Inferior parietal cortex (tissue), 1 donor: ENCODE measurements at regions not wholly inside any gene's neighbourhood (a gene's known extent, or its start where the extent isn't known, plus 50 kb on each side); places are given as distances from the start of the nearest gene placed in this dataset.

Source experiments
- DNase-seq: peaks from one replicate; pipeline ENCODE4 v3.0.0-alpha.2; 2016; ENCODE audit errors: extremely low spot score

DNA sequence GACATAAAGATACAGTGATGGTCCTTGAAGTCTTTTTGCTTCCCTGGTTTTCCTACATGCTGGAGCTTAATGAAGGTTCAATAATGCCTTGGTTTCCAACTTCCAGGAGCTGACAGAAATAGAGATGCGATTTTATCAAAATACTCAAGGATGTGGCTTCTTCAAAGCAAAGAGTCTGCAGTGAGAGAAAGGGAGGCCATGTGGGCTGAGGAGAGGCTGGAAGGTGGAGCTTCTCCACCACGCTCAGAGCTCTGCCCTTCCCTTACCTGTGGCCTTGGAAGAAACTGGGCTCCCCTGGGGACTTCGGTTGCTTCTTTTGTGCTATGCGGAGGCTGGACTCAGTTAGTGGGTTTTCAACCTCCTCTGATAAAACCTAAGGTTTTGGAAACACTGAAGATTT is 175.0 kb upstream of the APCDD1 start:
- DNase-seq: no peak

DNA sequence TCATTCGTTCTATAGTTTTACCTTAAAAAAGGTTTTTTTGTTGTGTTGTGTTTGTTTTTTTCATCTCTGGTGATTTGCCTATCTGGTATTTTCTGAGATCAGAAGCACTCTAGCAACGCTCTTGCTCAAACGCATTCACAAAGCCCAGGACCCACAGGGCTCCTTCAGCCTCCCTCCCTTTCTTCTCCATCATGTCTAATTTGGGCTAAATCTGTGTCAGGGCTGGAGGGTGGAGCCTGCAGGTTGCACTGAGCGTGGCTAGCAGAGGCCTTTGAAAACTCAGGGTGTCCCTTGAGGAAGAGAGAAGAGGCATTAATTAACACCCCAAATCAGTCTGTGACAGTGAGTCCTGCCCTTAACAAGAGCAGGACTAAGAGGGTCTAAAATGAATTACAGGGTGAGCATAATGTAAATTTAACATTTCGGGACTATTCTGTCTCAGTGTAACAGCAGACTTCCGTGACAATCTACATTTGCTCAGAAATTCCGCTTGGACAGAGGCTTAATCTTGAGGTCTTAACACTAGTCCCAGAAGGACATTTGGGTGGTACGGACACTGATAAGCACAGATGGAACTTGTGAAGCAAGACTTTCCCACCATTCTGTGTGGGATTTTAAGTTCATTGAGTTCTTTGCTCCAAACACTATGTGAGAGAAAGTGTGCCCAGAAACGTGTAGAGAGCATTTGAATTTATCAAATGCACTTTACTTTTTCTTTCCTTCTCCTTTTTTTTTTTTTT is 174.4 kb upstream of the APCDD1 start:
- no peak for DNase-seq

DNA sequence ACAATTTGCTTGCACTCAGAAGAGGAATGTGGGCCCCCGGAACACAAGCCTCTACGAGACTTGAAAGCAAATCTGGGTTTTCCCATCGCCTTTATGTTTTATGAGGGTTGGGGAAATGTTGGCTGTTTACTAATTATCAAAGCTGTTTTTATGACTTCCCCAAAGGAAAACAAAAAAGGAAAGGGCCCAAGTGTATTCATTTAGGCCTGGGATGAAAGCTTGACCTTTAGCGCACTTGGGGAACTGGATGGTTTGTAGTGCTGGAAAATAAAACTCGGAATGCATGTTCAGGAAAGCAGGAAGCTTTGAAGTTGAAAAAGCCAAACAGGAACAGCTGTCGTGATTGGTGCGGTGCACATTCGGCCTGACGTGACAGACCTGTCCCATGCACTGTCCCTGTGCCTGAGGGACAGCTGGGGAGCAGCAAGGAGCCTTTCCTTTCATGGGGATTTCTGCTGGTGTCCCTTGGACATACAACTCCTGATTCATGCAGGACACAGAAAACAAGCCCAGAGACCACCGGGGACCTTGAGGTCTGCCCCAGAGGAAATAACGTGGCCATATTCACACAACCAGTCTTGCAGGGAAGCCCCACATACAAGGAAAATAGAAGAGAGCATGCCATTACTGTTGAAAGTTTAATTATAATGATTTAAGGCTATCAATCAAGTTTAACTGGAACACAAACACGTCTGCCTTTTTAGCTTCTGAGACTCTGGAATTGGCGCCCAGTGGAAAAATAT is 169.7 kb upstream of the APCDD1 start:
- DNase-seq: no peak

DNA sequence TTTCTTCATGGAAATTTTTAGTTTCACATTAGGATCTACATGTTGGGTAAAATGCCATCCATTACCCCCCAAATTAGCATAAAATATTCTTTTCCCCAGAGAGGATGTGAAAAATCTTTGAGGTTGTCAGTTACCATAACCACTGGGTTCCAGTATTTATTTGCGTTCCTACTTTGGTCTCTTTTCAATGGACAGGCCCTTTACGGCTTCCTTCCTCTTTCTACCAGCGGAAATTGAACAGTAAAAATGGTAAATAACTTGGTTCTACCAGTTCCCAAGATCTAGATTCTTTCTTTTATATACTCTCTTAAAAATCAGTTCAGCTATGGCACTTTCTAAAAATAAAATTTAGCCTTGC is 169.2 kb upstream of the APCDD1 start:
- no peak for DNase-seq

DNA sequence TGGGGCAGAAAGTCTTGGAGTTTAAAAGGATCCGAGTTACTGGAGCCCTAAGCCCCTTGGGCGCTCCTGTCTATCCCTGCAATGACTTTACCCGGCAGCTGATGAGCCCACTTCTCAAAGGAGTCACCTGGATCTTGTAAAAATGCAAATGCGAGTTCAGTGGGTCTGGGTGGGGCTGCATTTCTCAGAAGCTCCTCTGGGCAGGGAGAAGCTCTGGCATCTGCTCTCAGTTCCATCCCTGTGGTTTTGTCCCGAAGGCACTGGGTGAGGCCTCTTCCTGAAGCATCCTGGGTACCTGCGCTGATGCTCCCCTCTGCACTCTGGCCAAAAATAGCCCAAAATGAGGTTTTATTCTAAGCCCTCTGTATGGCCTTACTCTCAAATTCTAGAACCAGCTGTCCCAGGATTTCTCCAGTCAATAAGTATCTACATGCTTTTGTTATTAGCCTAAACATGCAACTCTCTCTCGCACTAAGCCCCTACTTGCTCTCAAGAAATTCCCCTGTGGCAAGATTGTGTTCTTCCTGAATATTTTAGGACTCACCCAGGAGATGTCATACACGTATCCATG is 167.8 kb upstream of the APCDD1 start:
- DNase-seq: no peak

DNA sequence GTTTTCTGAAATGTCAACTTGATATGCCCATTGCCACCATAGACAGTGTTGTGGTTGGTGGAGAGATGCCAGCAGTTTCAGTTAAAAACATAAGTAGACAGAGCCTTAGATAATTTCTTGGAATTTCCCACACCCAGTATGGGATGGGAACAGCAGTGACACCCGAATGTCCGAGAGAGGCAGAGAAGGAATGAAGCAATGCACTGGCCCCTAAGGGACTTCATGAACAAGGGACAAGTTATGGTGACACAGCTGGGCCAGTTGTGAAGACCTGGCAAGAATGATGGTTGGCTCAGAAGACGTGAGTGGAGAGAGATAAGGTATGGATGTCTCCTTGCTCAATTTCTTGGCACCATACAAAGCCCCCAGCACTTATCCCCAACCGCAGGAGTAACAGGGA is 165.2 kb upstream of the APCDD1 start:
- DNase-seq: no peak

DNA sequence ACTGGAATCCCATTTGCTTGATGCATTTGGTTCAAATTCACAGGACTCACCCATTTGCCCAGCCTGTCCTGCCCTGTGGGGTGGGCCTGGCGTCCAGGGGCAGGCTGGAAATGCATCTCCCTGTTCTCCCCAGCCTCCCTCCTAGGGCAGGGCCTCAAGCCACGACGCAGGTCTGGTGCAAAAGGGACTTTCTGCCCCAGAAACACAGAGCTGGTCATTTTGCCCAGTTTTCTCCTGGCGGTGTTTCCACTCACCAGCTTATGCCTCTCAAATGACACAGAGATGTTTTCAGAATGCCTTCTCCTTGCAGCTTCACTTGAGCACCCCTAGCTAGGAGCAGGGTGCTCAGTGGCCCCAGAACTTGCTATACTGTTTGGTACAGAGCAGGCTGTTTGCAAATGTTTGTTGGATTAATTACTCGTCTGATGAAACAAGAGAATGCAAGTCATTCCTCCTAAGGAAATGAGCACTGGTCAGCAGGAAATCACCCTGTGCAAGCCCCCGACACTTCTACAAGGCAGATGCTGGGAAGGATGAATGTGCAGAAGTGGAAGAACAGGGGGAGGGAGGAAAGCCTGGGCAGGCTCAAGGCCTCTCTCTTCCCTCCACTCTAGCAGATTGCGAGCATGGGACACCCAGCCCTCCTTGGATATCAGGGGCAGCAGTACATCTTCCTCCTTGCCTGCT is 164.3 kb upstream of the APCDD1 start:
- no peak for DNase-seq

DNA sequence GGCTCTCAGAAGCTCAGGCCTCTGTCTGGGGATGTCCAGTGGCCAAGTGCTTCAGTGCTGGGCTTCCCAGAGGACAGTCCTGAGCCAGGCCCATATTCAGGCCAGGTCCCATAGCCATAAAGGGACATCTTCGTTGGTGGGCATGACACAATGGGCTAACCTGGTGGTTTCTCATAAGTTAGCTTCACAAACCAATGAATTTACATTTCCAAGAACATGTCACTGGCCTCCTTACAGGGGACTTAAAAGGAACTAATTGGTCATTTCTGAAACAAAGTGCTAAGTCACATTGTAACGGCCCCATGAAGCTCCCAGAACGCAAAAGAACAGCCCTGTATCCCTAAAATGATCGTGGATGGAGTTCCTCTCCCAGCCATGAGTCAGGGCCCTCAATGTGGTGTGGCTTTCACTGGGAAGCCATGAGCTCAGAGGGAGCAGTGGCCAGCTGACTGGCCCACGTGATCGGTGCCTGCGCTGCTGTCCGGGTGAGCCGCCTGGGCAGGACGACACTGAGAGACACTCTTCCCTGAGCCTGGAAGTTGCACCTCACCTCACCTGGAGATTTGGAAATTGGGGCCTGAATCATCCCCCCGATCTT is 163.7 kb upstream of the APCDD1 start:
- no peak for DNase-seq

DNA sequence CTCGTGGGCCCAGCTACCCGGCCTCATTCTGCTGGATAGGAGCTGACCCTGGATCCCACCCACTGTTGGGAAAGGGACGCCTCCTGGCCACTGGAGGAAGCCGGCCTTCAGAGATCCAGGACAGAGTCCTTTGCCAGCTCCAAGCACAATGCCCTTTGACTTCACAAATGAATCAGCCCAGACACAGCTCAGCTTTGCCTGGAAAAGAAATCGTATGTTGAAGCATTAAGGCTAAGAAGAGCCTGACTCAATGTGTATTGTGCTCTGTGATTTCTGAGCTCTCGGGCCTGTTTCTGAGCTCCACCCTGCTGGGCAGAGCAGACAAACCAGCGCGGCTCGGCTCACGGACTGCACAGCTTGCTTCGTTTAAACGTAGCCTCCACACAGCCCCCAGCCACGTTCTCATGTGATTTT is 162.9 kb upstream of the APCDD1 start:
- DNase-seq: no peak

DNA sequence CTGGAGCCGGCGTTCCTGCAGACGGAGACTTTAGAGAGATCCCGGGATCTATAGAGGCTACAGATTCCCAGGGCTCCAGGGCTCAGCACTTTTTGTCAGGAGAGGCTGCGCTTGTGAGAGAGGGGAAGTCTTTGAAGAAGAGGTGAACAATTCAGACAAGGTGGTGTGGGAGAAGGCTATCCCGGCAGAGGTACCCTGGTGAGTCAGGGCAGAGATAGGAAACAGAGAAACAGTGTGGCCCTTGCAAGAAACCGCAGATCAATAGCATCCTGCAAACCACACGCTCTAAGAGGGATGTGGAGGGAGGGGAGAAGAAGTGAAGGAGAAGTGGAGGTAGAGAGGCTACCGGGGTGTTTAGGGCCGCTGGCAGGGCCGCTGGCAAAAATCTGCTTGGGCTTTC is 160.5 kb upstream of the APCDD1 start:
- DNase-seq: no peak

DNA sequence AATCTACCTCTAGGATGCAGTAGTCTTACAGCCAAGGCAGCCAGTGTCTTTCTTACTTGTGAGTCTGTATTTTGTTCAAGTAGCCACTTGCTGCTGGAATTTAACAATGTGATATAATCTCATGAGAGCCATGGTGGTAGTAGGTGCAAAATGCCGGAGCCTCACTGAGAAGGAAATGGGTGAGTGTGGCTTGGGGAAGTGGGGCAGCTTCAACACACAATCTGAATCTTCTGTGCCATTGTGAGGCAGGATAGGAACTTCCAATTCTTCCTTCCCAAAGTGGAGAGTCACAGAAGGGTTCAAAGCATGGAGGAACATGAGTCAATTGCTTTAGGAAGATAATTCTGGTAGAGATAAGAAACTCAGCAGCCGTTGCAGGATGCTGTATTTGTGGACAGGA is 158.7 kb upstream of the APCDD1 start:
- DNase-seq: no peak

DNA sequence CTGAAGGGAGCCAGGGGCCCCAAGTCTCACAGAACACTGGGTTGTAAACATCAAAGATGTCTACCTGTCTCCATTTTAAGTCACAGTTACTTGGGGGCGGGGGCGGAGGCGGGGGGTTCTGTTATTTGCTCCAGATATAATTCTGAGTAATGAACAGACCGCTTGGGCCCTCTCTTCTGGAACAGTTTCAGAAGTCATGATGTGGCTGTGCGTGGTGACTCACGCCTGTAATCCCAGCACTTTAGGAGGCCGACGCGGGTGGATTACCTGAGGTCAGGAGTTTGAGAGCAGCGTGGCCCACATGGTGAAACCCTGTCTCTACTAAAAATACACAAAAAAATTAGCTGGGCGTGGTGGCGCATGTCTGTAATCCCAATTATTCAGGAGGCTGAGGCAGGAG is 157.9 kb upstream of the APCDD1 start:
- no peak for DNase-seq

DNA sequence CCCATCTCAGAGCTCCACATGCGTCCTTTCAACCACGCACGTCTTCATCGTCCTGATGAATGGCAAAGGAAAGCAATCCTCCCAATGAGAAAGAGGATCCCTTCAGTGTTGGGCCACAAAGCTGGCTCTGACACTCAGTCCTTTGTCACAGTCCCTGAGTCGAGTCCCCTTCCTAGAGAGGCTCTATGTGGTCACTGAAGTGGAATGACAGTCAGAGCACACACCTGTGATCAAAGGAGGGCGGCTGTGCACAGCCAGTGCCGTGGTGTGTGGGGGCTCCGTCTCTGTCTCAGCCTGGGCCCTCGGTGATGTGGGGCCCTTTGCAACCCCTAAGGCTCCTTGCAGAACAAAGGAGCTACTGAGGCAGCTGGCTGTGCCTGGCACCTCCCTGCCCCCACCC is 157.3 kb upstream of the APCDD1 start:
- no peak for DNase-seq

DNA sequence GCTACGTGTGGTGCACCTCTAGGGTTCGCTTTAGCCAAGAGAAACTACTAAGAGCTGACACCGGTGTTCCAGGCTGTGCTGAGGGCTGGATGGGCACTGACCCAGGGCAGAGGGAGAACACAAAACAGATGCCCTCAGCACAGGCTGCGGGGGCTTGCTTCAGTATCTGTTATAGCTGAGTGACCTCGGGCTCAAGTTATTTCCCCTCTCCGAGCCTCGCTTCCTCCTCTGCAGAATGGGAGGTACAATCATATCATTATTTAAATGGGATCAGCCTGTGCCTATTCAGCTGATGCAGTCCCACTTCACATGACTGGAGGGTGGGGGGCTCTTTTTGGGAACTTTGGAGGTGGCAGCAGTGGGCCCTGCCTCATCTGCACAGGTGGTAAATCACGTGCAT is 156.1 kb upstream of the APCDD1 start:
- no peak for DNase-seq

DNA sequence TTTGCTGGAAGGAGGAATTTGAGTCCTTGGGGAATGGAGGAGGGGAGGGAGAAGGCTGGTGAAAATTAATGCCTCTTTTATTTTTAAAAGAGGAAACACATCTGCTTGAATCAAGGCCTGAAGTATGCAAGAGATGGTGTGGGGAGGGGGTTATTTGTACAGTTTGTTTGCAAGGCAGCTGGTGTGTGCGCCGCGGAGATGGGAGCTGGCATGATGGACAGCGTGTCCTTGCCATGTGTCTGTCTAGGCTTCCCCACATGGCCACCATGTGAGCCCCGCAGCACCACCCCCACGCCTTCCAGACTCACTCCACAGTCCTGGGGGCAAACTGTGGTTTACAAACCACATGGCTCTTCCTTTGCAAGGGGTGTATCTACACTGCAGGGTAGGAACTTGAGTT is 154.8 kb upstream of the APCDD1 start:
- no peak for DNase-seq

DNA sequence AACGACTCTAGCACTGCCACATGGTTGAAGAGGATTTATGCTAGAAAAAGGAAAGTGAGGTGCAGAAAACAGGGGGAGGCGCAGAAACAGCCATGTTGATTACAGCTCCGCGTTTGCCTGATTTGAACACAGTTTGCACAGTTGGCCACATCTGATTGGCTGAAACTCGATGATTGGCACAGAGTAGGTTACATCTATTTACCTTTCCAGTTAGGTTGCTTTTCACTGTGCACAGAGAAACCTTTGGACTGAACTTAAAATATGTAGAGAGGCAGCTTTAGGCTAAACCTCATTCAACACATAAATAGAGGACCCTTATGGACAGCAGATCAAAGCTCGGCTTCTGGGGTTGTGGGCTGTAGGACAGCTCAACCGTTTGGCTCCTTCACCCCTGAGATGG is 153.7 kb upstream of the APCDD1 start:
- DNase-seq: no peak

DNA sequence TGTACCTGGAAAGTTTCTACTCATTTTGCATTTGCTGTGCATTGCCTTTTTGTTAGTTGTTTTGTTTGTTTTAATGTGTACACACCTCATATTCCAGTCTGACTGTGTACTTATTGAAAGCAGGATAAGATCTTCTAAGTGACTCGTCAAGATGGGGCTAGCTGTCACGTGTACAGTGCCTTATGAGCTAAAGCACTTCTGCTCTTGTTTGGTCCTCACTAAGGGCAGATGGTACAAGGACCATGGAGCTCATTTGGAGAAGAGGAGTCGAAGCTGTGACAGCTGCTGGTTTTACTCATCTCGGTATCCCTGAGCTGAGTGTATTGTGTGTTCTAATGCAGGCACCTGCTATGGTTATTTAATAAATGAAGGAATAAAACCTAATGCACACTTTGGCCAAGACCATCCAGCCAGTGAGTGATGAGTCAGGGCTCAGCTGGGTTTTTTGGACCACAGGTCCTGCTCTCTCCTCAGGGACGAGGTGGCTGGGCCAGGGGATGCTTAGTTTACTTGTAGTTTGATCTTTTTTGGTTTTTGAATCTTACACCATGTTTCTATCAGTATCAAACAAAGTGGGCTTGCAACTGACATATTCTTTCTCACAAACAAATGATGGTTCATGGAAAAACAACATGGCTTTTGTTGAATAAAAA is 152.5 kb upstream of the APCDD1 start:
- DNase-seq: no peak

DNA sequence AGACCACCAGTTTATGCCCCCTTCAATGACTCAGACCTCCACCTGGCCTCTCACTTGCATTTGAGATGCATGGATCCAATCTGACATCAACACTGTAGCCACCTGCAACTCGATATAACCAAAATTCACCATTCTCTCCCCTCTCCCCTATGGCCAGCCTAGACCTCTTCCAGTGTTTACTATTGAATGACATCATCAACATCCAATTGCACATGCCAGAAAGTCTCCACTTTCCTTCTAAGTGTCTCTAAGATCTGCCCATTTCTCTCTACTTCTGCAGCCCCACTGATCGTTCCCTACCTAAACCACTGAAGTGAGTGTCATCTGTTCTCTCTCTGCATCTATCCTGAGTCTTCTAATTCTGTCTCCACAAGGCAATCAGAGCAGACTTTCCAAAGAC is 151.3 kb upstream of the APCDD1 start:
- DNase-seq: no peak

DNA sequence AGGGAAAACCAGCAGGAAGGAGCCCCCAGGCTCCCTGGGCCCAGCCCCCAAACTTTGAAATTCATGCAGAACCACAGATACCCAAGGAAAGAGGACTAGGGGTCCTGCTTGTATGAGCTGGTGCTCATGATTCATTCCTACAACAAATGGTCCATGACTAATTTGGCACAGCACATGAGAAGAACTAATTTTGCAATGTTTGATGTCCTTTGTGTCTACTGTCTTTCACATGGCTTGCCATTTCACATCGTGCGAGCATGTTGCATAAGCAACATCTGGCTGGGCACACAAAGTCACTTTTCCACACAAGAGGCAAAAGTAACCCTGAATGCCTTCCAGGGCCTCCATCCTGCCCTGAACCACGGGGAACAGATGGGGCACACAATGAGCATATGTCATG is 149.6 kb upstream of the APCDD1 start:
- no peak for DNase-seq

DNA sequence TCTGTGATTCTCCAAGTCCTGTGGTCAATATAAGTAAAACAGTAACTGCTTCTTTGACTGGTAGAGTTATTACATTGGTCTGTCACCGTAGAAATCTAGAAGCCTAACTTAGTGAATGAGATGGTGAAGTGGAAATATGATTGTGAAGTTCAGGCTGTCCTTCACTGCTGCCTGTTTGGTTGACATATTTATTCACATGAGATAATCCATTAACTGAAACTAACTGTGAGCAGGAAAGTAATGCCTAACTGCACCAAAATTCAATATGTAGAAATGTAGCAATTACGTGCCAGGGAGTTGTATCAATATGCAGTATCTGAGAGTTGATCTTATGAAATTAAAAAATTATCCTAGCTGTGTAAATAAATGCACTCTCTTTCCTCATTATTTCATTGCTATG is 147.7 kb upstream of the APCDD1 start:
- no peak for DNase-seq

DNA sequence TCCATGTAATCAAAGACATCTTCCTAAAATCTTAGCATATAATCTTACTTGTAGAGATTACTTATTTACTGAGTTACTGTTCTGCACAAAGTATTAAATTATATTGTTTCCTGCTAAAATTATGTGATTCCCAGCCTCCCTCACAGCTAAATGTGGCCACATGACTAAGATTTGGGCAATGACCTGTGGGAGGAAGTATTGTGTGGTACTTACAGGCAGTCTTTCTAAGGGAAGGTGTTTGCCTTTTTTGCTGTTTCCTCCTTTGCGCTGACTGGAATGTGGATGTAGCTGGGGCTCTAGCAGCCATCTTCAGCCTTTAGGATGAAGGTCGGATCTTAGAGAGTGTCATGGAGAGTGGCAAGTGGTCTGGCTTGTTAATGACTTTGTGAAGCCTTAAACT is 146.3 kb upstream of the APCDD1 start:
- no peak for DNase-seq

DNA sequence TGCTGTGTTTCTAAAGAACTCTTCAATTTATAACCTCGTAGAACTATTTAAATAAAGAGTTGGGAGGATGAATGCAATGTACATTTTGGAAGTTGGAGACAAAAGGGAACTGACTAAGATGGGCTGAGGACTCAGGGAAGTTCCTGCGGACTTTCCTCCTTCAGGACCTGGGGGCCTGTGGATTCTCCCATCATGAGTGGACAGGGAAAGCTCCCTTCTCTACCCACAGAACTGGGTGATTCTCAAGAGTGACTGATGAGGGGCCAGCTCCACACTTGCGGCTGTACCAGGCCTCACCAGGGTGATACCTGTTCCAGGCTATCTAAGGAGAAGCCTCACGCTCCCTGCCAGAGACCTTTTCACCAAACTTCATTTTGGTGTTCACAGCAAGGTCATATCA is 143.8 kb upstream of the APCDD1 start:
- no peak for DNase-seq
